DND-41 (cell line): ENCODE measurements at regions not wholly inside any gene's neighbourhood (a gene's known extent, or its start where the extent isn't known, plus 50 kb on each side); places are given as distances from the start of the nearest gene placed in this dataset.

ENCODE experiments used
- ATAC-seq: fragments of 200-7000 bp; cut with Tn5 transposase; 3 replicates; pipeline ENCODE4 v1.9.1; 2021; ENCODE audit warnings: low read depth; ENCODE audit not compliant: insufficient read depth
- DNase-seq: peaks from one replicate; pipeline ENCODE4 v3.0.0-alpha.2; 2020
- H2AFZ ChIP-seq: 2 replicates; pipeline ENCODE4 v1.6.0; 2012; ENCODE audit warnings: low read depth, low read length
- H3K27ac ChIP-seq: 2 replicates; pipeline ENCODE4 v1.5.1; 2012; ENCODE audit warnings: low read length, inconsistent platforms
- H3K27me3 ChIP-seq: fragments of 200-600 bp; sonication (generic); 2 replicates; pipeline ENCODE4 v1.6.0; 2012; ENCODE audit warnings: low read length, mild to moderate bottlenecking, inconsistent platforms; ENCODE audit not compliant: insufficient read depth, poor library complexity
- H3K36me3 ChIP-seq: 2 replicates; pipeline ENCODE4 v1.5.1; 2012; ENCODE audit warnings: low read length, inconsistent platforms; ENCODE audit not compliant: insufficient read depth
- H3K4me1 ChIP-seq: 2 replicates; pipeline ENCODE4 v1.5.1; 2012; ENCODE audit warnings: mild to moderate bottlenecking, low read length; ENCODE audit not compliant: insufficient read depth
- H3K4me2 ChIP-seq: 2 replicates; pipeline ENCODE4 v1.6.0; 2012; ENCODE audit warnings: mild to moderate bottlenecking, moderate library complexity, low read length, inconsistent platforms; ENCODE audit not compliant: insufficient read depth
- H3K4me3 ChIP-seq, 2 experiments: fragments of 200-600 bp in 1 of 2; shearing (Covaris generic) in 1 of 2; 2 replicates each; pipeline ENCODE4 v1.5.1; 2012 to 2016; ENCODE audit warnings: inconsistent platforms in 2 of 2, low read length in 2 of 2, mild to moderate bottlenecking in 2 of 2, low read depth in 1 of 2, moderate library complexity in 1 of 2
- H3K79me2 ChIP-seq: 2 replicates; pipeline ENCODE4 v1.6.0; 2012; ENCODE audit warnings: low read length, inconsistent platforms; ENCODE audit not compliant: insufficient read depth
- H3K9ac ChIP-seq: 2 replicates; pipeline ENCODE4 v1.6.0; 2012; ENCODE audit warnings: low read depth, mild to moderate bottlenecking, inconsistent platforms, low read length, moderate library complexity
- H3K9me3 ChIP-seq: 2 replicates; pipeline ENCODE4 v1.5.1; 2012; ENCODE audit warnings: low read length, moderate library complexity, mild to moderate bottlenecking, inconsistent platforms; ENCODE audit not compliant: insufficient read depth, severe bottlenecking
- H4K20me1 ChIP-seq: 2 replicates; pipeline ENCODE4 v1.6.0; 2012; ENCODE audit warnings: low read length; ENCODE audit not compliant: insufficient read depth
- CTCF ChIP-seq: IDR thresholded peaks from 2 replicates; pipeline ENCODE4 v1.5.1; 2012; ENCODE audit warnings: borderline replicate concordance, low read length, moderate library complexity, mild to moderate bottlenecking; ENCODE audit not compliant: poor library complexity, severe bottlenecking; ENCODE audit errors: extremely low read depth
- EZH2 ChIP-seq: IDR thresholded peaks from 3 replicates; pipeline ENCODE4 v1.6.1; 2012; ENCODE audit warnings: borderline replicate concordance, low read depth, mild to moderate bottlenecking, moderate library complexity, low read length, inconsistent platforms; ENCODE audit not compliant: severe bottlenecking

GRCh38 chr1:56317722-56318121, 261.6 kb downstream of the PLPP3 start:
- H3K9ac ChIP-seq, result no peak overlapping the region
- no peaks in the 10 kb centered on the region for H4K20me1 ChIP-seq
- no peaks in the 10 kb centered on the region for H3K36me3 ChIP-seq
- no peaks in the 10 kb centered on the region for H3K27me3 ChIP-seq
- TF ChIP-seq EZH2, result no peak
- no peak for TF ChIP-seq CTCF
- H3K27ac ChIP-seq, result no peak overlapping the region
- peaks cover 3% of the 10 kb centered on the region for H3K9me3 ChIP-seq
- ATAC-seq (no peak), DNase-seq (no peak)
- H3K79me2 ChIP-seq, result no peaks in the 10 kb centered on the region
- no peak overlapping the region for H2AFZ ChIP-seq
- H3K4me1 ChIP-seq, result no peaks in the 10 kb centered on the region
- no peak overlapping the region for H3K4me2 ChIP-seq
- H3K4me3 ChIP-seq, result no peak overlapping the region

DNA sequence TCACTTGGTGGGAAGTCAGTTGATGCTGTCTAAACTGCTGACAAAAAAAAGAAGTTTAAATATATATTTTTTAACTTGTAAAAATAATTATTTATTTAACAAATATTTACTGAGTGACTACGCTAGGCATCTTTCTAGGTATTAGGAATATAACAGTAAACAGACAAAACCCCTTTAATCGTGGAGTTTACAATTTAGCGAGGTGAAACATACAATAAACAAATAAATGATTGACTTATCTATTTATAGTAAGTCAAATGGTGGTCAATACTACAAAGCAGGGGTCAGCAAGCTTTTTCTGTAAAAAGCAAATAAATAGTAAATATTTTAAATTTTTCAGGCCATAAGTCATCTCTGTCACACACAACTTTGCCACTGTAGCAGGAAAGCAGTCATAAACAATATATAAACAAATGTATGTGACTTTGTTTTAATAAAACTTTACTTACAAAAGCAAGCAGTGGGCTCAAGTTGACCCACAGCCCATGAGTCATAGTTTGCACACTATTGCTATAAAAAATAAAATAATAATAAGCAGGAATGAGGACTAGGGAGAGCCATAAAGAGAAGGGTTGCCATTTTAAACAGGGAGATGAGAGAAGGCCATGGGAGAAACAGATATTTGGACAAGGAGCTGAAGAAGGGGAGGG, 263.9 kb downstream of the PLPP3 start:
- TF ChIP-seq EZH2 (no peak), CTCF (no peak)
- DNase-seq, result no peak
- Histone ChIP-seq H3K9me3 (peaks cover 3% of the 10 kb centered on the region), H3K4me3 (no peak overlapping the region), H4K20me1 (no peaks in the 10 kb centered on the region), H3K27ac (no peak overlapping the region), H3K36me3 (no peaks in the 10 kb centered on the region), H3K27me3 (no peaks in the 10 kb centered on the region), H3K4me2 (no peak overlapping the region), H3K79me2 (no peaks in the 10 kb centered on the region), H2AFZ (no peak overlapping the region), H3K9ac (no peak overlapping the region), H3K4me1 (no peaks in the 10 kb centered on the region)
- ATAC-seq, result no peak

DNA sequence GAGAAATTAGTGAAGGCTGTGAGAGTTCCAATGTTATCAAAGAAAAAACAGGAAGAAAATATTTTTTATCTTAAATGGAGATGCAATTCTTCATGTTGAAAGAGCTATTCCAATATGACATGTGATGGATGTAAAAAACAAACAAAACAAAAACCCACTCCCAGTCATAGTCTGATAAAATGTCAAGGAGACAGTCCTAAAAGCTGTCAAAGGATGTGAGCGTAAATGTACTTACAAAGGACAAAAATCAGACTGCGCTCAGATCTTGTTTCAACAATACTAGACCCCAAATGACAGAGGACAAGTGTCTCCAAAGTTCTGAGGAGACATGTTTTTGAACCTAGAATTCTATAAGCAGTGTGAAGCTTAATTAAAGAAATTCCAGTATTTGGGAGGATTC, 265.8 kb downstream of the PLPP3 start:
- ATAC-seq, result no peak
- H3K9me3 ChIP-seq, result peaks cover 3% of the 10 kb centered on the region
- H3K9ac ChIP-seq, result no peak overlapping the region
- H3K27me3 ChIP-seq, result no peaks in the 10 kb centered on the region
- no peak overlapping the region for H3K4me2 ChIP-seq
- DNase-seq, result no peak
- no peak overlapping the region for H3K4me3 ChIP-seq
- no peak overlapping the region for H3K27ac ChIP-seq
- no peaks in the 10 kb centered on the region for H3K36me3 ChIP-seq
- H3K4me1 ChIP-seq, result no peaks in the 10 kb centered on the region
- TF ChIP-seq CTCF, result no peak
- no peak for TF ChIP-seq EZH2
- no peaks in the 10 kb centered on the region for H4K20me1 ChIP-seq
- H2AFZ ChIP-seq, result no peak overlapping the region
- H3K79me2 ChIP-seq, result no peaks in the 10 kb centered on the region

- H3K4me2 ChIP-seq, result no peak overlapping the region
- no peaks in the 10 kb centered on the region for H4K20me1 ChIP-seq
- no peak for DNase-seq
These were observed 267.6 kb downstream of the PLPP3 start for GRCh38 chr1:56311766-56312165.

More at GRCh38 chr1:56311766-56312165, 267.6 kb downstream of the PLPP3 start:
- Histone ChIP-seq H3K27ac (no peak overlapping the region), H2AFZ (no peak overlapping the region), H3K4me1 (no peaks in the 10 kb centered on the region), H3K9me3 (peaks cover 3% of the 10 kb centered on the region), H3K9ac (no peak overlapping the region), H3K79me2 (no peaks in the 10 kb centered on the region), H3K27me3 (no peaks in the 10 kb centered on the region), H3K36me3 (no peaks in the 10 kb centered on the region), H3K4me3 (no peak overlapping the region)
- no peak for ATAC-seq
- no peak for TF ChIP-seq EZH2
- TF ChIP-seq CTCF, result no peak
